Natural killer cell (primary cell): ENCODE measurements at regions not wholly inside any gene's neighbourhood (a gene's known extent, or its start where the extent isn't known, plus 50 kb on each side); places are given as distances from the start of the nearest gene placed in this dataset.
"Not testable (repeated sequence)": the region's sequence is repeated elsewhere in the genome, so short reads cannot be mapped to it uniquely, and the experiment has no call there.

Source experiments
- ATAC-seq, 3 donors: fragments of 150-1000 bp in 2 of 3; fragments of 200-7000 bp in 1 of 3; cut with Tn5 transposase; 1 replicate in 1 of 3; 2 replicates in 2 of 3; pipeline ENCODE4 v1.10.0; 2021; ENCODE audit warnings: mild to moderate bottlenecking in 2 of 3, moderate library complexity in 2 of 3
- DNase-seq, 2 donors: peaks; one replicate each; pipeline versions ENCODE4 v3.0.0 to v3.0.0-alpha.2; 2013 to 2021; ENCODE audit warnings: mixed read lengths in 1 of 2
- H3K27ac ChIP-seq: one replicate; pipeline ENCODE4 v1.5.1; 2013; ENCODE audit warnings: mild to moderate bottlenecking, low read length
- H3K27me3 ChIP-seq: one replicate; pipeline ENCODE4 v1.6.1; 2013; ENCODE audit warnings: low read length; ENCODE audit not compliant: control insufficient read depth, insufficient read depth
- H3K36me3 ChIP-seq: one replicate; pipeline ENCODE4 v1.6.1; 2013; ENCODE audit warnings: low read length; ENCODE audit not compliant: control insufficient read depth, insufficient read depth
- H3K4me1 ChIP-seq: one replicate; pipeline ENCODE4 v1.6.1; 2013; ENCODE audit warnings: low read length; ENCODE audit not compliant: control insufficient read depth, insufficient read depth
- H3K4me3 ChIP-seq: one replicate; pipeline ENCODE4 v1.5.1; 2013; ENCODE audit warnings: low read length
- H3K9me3 ChIP-seq: one replicate; pipeline ENCODE4 v1.6.1; 2013; ENCODE audit warnings: low read length; ENCODE audit not compliant: control insufficient read depth, insufficient read depth
- H3K27ac Mint-ChIP-seq, 2 donors: one replicate each; pipeline ENCODE4 v1.8.0; 2022; ENCODE audit warnings: mild to moderate bottlenecking in 2 of 2, mixed read lengths in 2 of 2, moderate library complexity in 1 of 2
- H3K27me3 Mint-ChIP-seq, 2 donors: one replicate each; pipeline ENCODE4 v1.8.0; 2022; ENCODE audit warnings: low read depth in 2 of 2, mixed read lengths in 2 of 2
- H3K36me3 Mint-ChIP-seq: one replicate; pipeline ENCODE4 v1.8.0; 2022; ENCODE audit warnings: mixed read lengths
- H3K4me1 Mint-ChIP-seq, 2 donors: one replicate each; pipeline ENCODE4 v1.8.0; 2022; ENCODE audit warnings: mixed read lengths in 2 of 2
- H3K4me3 Mint-ChIP-seq: one replicate; pipeline ENCODE4 v1.8.0; 2022; ENCODE audit warnings: mild to moderate bottlenecking, moderate library complexity, mixed read lengths
- H3K9me3 Mint-ChIP-seq, 2 donors: one replicate each; pipeline ENCODE4 v1.8.0; 2022; ENCODE audit warnings: mixed read lengths in 2 of 2
- WGBS: methylation state at CpG from one replicate; pipeline ENCODE4 v1.1.7; 2013; ENCODE audit warnings: missing lambda C conversion rate; ENCODE audit not compliant: insufficient coverage; 5-methylcytosine and 5-hydroxymethylcytosine counted together
- intact Hi-C: fragments of 100-400 bp; cut with micrococcal nuclease; formaldehyde crosslinking; loops from one replicate; pipeline ENCODE4 v1.14.2; 2022
- TF ChIP-seq, protein P1 (sequence below): fragments of 200-600 bp; IDR thresholded peaks from one replicate; pipeline ENCODE4 v1.8.0; 2022; ENCODE audit warnings: antibody characterized with exemption

DNA sequence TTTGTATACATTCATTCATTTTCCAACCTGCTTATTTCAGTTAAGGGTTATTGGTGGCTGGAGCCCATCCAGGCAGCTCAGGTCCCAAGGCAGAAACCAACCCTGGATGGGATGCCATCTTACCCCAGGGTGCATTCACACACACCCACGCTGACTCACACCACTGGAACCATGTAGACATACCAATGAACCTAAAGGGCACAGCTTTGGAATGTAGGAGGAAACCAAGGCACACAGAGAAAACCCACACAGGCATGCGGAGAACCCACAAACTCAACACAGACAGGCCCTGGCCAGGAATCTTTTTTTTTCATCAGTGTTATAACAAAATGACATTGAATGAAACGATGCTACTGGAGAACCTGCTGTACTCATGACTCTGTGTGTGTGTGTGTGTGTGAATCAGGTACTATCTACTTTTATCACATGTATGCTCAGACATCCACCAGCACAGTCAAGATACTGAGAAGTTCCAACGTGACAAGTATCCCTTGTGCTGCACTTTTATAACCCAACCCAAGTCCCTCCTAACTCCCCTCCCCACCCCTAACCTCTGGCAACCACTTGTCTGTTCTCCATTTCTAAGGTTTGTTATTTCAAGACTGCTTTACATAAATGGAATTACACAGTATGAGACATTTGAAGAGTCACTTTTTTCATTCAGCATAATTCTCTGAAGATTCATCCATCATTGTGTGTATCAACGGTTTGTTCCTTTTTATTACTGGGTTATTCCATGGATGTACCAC lies 286.8 kb upstream of the PLD5 start:
- 94% methylated on average over 3 of the region's 5 CpGs for WGBS
- Mint-ChIP-seq H3K4me3 (no peak overlapping the region), H3K9me3 (peaks cover 0 to 10% of the 10 kb centered on the region in 2 donors)

DNA sequence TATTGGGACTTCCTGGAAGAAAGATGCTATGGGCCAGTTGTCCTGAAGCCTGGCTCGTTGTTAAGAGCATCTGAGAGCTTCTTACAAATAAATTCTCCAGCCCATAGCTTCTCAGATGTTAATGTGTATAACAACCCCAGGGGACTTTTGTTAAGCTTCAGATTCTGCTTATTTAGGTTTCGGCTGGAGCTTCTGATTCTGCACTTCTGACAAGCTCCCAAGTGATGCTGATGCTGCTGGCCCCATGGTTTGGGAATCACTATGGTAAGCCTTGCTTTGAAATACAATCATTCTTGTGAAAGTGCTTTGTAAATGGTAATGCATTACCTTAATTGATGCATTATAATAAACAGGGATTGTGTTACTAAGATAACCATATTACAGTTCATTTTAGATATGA lies 281.8 kb upstream of the PLD5 start:
- intact Hi-C loops: no loop called here
- Mint-ChIP-seq H3K27me3 (no peaks in the 10 kb centered on the region), H3K9me3 (peaks cover 0 to 5% of the 10 kb centered on the region in 2 donors), H3K4me1 (no peaks in the 10 kb centered on the region), H3K36me3 (no peaks in the 10 kb centered on the region), H3K27ac (no peak overlapping the region), H3K4me3 (no peak overlapping the region)
- H3K4me1 ChIP-seq: no peaks in the 10 kb centered on the region
- no peaks in the 10 kb centered on the region for H3K9me3 ChIP-seq
- no peaks in the 10 kb centered on the region for H3K27me3 ChIP-seq
- WGBS: 54% methylated on average over 2 of the region's 2 CpGs
- H3K27ac ChIP-seq: no peak overlapping the region
- TF ChIP-seq, protein P1, sequence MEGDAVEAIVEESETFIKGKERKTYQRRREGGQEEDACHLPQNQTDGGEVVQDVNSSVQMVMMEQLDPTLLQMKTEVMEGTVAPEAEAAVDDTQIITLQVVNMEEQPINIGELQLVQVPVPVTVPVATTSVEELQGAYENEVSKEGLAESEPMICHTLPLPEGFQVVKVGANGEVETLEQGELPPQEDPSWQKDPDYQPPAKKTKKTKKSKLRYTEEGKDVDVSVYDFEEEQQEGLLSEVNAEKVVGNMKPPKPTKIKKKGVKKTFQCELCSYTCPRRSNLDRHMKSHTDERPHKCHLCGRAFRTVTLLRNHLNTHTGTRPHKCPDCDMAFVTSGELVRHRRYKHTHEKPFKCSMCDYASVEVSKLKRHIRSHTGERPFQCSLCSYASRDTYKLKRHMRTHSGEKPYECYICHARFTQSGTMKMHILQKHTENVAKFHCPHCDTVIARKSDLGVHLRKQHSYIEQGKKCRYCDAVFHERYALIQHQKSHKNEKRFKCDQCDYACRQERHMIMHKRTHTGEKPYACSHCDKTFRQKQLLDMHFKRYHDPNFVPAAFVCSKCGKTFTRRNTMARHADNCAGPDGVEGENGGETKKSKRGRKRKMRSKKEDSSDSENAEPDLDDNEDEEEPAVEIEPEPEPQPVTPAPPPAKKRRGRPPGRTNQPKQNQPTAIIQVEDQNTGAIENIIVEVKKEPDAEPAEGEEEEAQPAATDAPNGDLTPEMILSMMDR: no peak
- H3K36me3 ChIP-seq: no peaks in the 10 kb centered on the region
- no peak overlapping the region for H3K4me3 ChIP-seq
- DNase-seq (no peak), ATAC-seq (no peak)

More for the DNA sequence above, 286.8 kb upstream of the PLD5 start:
- Mint-ChIP-seq H3K27ac (no peak overlapping the region), H3K4me1 (no peaks in the 10 kb centered on the region), H3K27me3 (peaks cover 0 to 9% of the 10 kb centered on the region in 2 donors), H3K36me3 (no peaks in the 10 kb centered on the region)
- Histone ChIP-seq H3K4me3 (no peak overlapping the region), H3K27ac (no peak overlapping the region), H3K9me3 (no peaks in the 10 kb centered on the region), H3K27me3 (no peaks in the 10 kb centered on the region), H3K36me3 (no peaks in the 10 kb centered on the region), H3K4me1 (no peaks in the 10 kb centered on the region)
- TF ChIP-seq, protein P1: no peak
- intact Hi-C loops: no loop called here
- ATAC-seq (no peak), DNase-seq (no peak)

DNA sequence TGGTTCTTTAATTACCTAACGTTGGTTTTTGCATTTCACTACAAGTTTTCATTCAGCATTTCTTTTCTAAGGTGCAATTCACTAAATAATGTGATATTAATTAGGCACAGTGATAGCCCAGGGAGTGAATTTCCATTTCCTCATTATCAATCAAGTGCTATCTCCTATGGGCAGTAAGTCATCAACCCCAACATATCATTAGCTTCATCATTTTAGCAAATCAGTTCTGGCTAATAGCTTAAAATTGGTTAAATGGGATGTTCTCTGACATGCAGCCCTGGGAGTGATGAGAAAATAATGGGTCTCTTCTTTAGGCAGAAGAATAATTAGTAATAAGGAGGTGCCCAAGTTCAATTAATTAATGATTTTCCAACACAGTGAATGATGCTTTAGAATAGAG lies 280.9 kb upstream of the PLD5 start:
- H3K4me3 ChIP-seq, H3K9me3 Mint-ChIP-seq, H3K9me3 ChIP-seq, DNase-seq, H3K36me3 Mint-ChIP-seq, H3K27me3 ChIP-seq, H3K27ac ChIP-seq, H3K4me1 ChIP-seq, H3K4me1 Mint-ChIP-seq, ATAC-seq, H3K27me3 Mint-ChIP-seq, intact Hi-C loops, H3K27ac Mint-ChIP-seq, H3K36me3 ChIP-seq, H3K4me3 Mint-ChIP-seq: not testable (repeated sequence)
- WGBS: no CpG with 5 or more reads among the region's 1 CpG

DNA sequence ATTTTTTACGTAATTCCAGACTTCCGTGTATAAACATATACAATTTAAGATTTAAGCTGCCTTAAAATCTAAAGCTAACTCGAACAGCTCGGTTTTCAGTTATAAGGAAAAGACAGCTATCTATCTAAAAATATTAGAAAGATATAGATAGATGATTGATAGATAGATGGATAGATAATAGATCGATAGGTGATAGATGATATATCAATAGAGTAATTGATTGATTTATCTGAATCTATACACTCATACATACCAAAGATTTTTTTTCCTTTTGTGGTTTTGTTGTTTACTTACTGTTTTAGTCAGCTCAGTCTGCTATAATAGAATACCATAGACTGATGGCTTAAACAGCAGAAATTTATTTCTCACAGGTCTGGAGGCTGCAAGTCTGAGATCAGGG lies 278.5 kb upstream of the PLD5 start:
- no peak for DNase-seq
- Mint-ChIP-seq H3K36me3 (no peaks in the 10 kb centered on the region), H3K27me3 (no peaks in the 10 kb centered on the region), H3K9me3 (peaks cover 0 to 5% of the 10 kb centered on the region in 2 donors), H3K4me3 (no peak overlapping the region), H3K4me1 (no peaks in the 10 kb centered on the region), H3K27ac (no peak overlapping the region)
- intact Hi-C loops: no loop called here
- no peak for ATAC-seq
- TF ChIP-seq, protein P1: no peak
- H3K9me3 ChIP-seq: no peaks in the 10 kb centered on the region
- no peaks in the 10 kb centered on the region for H3K27me3 ChIP-seq
- H3K27ac ChIP-seq: no peak overlapping the region
- no CpG with 5 or more reads among the region's 5 CpGs for WGBS
- H3K4me3 ChIP-seq: no peak overlapping the region
- H3K36me3 ChIP-seq: no peaks in the 10 kb centered on the region
- H3K4me1 ChIP-seq: no peaks in the 10 kb centered on the region
